Activated T-helper 2 cell treated with anti-CD3 and anti-CD28 coated beads, Interferon-gamma antibody, Interleukin-2, Interleukin-4, amounts not matched to agents 10 μg/mL and 5 μg/mL and 100 μg/mL, durations not matched to agents 14 hours and 24 hours and 36 hours (primary cell): ENCODE measurements at regions not wholly inside any gene's neighbourhood (a gene's known extent, or its start where the extent isn't known, plus 50 kb on each side); places are given as distances from the start of the nearest gene placed in this dataset.
A peak's percentile ranks its signal among the peaks of the same experiment; 100 is the strongest.

ENCODE experiments used
- DNase-seq: peaks from one replicate; pipeline ENCODE4 v3.0.0; 2021; ENCODE audit warnings: low spot score
- H3K27ac Mint-ChIP-seq: one replicate; pipeline ENCODE4 v1.8.0; 2021; ENCODE audit warnings: mixed read lengths
- H3K27me3 Mint-ChIP-seq: one replicate; pipeline ENCODE4 v1.8.0; 2021; ENCODE audit warnings: low read depth, mixed read lengths
- H3K36me3 Mint-ChIP-seq: one replicate; pipeline ENCODE4 v1.8.0; 2021; ENCODE audit warnings: low read depth, mixed read lengths
- H3K4me1 Mint-ChIP-seq: one replicate; pipeline ENCODE4 v1.8.0; 2021; ENCODE audit warnings: low read depth, mixed read lengths
- H3K4me3 Mint-ChIP-seq: one replicate; pipeline ENCODE4 v1.8.0; 2021; ENCODE audit warnings: low read depth, mild to moderate bottlenecking, moderate library complexity, mixed read lengths
- H3K9me3 Mint-ChIP-seq: one replicate; pipeline ENCODE4 v1.8.0; 2021; ENCODE audit warnings: mixed read lengths
- intact Hi-C: fragments of 100-400 bp; cut with micrococcal nuclease; formaldehyde crosslinking; loops from one replicate; pipeline ENCODE4 v1.15.1; 2023

GRCh38 chr11:123378096-123378495 lies 52.0 kb upstream of the GRAMD1B start:
- peaks cover 50% of the 10 kb centered on the region for H3K4me1 Mint-ChIP-seq

DNA sequence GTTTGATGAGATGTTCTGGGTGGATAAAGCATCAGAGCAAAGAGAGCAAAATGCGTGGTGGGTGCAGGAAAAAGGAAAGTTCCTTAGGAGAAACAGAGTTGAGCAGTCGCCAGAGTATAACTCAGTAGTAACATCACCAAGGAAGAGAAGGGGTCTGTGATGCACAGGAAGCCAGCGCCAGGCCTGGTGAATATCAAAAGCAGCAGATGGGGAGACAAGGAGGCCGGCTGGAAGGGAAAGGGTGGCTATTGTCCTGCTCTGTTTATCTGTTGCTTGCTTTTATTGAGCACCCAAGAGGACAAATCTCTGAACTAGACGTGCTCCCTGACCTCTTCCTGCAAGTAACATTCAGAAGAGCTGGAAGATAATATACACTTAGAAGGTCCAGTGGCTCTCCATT lies 52.7 kb upstream of the GRAMD1B start:
- no peaks in the 10 kb centered on the region for H3K9me3 Mint-ChIP-seq
- H3K4me1 Mint-ChIP-seq, result peaks cover 50% of the 10 kb centered on the region
- H3K36me3 Mint-ChIP-seq, result peaks cover 33% of the 10 kb centered on the region
- no peak overlapping the region for H3K27ac Mint-ChIP-seq
- intact Hi-C loops, result no loop called here
- H3K4me3 Mint-ChIP-seq, result no peak overlapping the region
- H3K27me3 Mint-ChIP-seq, result no peaks in the 10 kb centered on the region
- DNase-seq, result no peak

More at GRCh38 chr11:123378096-123378495, 52.0 kb upstream of the GRAMD1B start:
- intact Hi-C loops, result no loop called here
- Mint-ChIP-seq H3K4me3 (no peak overlapping the region), H3K27me3 (no peaks in the 10 kb centered on the region), H3K27ac (no peak overlapping the region), H3K36me3 (peaks cover 33% of the 10 kb centered on the region), H3K9me3 (no peaks in the 10 kb centered on the region)
- no peak for DNase-seq

GRCh38 chr11:123375832-123376231 lies 54.2 kb upstream of the GRAMD1B start:
- Mint-ChIP-seq H3K36me3 (peaks cover 37% of the 10 kb centered on the region), H3K9me3 (no peaks in the 10 kb centered on the region), H3K27ac (no peak overlapping the region), H3K27me3 (no peaks in the 10 kb centered on the region), H3K4me3 (no peak overlapping the region), H3K4me1 (peaks cover 41% of the 10 kb centered on the region)
- no peak for DNase-seq
- intact Hi-C loops, result no loop called here

GRCh38 chr11:123374622-123374968 lies 55.5 kb upstream of the GRAMD1B start:
- intact Hi-C loops, result no loop called here
- H3K27me3 Mint-ChIP-seq, result no peaks in the 10 kb centered on the region
- no peaks in the 10 kb centered on the region for H3K9me3 Mint-ChIP-seq
- H3K4me3 Mint-ChIP-seq, result no peak overlapping the region
- H3K27ac Mint-ChIP-seq, result no peak overlapping the region
- H3K4me1 Mint-ChIP-seq, result peaks cover 36% of the 10 kb centered on the region
- DNase-seq, result no peak
- peaks cover 36% of the 10 kb centered on the region for H3K36me3 Mint-ChIP-seq

DNA sequence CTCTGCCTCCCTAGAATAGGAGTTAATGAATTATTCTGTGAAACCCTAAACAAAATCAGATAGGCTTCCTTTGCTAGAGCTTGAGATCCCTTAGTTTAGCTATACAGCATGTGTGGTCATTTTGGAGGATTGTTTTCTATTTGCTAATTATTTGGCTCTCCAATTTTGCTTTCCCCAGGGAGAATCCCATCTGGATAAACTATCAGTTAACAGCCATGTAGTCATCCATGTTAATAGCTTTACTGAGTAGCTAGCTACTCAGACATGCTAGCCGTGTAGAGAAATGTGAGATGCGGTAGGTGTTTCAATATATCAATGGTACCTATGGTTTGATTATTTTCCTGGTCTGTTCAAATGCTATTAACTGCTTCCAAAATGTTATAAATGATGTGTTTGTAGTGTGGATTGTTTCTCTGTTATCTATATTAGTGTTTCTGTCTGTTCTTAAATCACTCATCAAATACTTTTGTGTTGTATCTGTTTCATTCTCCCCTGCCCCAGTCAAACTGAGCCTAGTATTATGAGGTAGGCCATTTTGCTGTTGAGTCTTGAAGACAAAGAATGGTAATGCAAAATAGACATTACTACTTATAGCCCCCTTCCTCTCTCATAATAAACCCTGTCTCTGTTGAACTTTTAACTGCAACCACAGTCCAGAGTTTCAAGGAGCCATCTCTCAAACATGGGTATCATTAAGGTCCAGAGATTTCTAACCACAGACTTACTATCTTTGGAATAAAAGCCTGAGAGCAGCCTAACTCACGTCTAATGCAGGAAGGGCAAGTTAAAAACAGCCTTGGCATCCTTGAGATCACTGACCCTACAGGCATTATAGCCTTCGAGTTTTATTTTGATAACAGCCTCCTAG lies 56.1 kb upstream of the GRAMD1B start:
- intact Hi-C loops, result no loop called here
- no peaks in the 10 kb centered on the region for H3K27me3 Mint-ChIP-seq
- peaks cover 36% of the 10 kb centered on the region for H3K36me3 Mint-ChIP-seq
- H3K9me3 Mint-ChIP-seq, result no peaks in the 10 kb centered on the region
- H3K27ac Mint-ChIP-seq, result peak overlapping the region; percentile 2
- no peak for DNase-seq
- no peak overlapping the region for H3K4me3 Mint-ChIP-seq
- H3K4me1 Mint-ChIP-seq, result peaks cover 36% of the 10 kb centered on the region

DNA sequence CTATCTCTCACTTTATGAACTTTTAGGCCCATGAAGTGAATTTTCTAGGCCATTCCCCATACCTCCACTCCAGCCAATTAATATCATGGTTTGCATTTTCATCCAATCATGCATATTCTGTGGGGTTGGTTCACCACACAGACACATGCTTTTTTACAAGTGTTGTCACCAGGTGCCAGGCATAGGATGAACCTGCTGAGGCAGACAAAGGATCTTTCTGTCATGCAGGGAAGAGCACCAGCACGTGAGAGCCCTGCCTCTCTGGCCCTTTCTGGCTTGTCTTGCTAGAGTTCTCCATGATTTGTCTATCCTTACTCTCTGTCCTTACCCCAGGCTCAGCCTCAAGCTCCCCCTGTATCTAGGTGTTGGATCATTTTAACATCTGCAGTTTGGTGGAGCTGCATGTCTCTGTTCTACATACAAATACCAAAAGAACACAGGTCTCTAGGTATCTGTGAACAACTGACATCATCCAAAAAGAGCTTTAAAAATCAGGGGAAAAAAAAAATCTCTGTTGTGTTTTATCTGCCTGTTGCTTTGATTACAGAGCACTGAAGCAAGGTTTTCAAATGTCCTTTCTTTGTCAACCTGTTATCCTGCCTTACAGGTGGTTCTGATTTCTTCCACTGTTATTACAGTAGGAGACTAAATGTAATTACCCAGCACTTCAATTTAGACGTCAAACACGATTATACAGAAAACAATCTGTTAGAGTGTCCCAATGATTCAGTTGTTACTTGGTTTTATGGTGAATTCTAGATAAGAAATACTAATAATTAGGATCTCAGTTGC lies 58.4 kb upstream of the GRAMD1B start:
- DNase-seq, result no peak
- intact Hi-C loops, result no loop called here

GRCh38 chr11:123366924-123367323 lies 63.1 kb upstream of the GRAMD1B start:
- intact Hi-C loops, result no loop called here
- no peaks in the 10 kb centered on the region for H3K27me3 Mint-ChIP-seq
- H3K9me3 Mint-ChIP-seq, result no peaks in the 10 kb centered on the region
- no peak for DNase-seq
- no peak overlapping the region for H3K4me3 Mint-ChIP-seq
- peaks cover 30% of the 10 kb centered on the region for H3K4me1 Mint-ChIP-seq
- H3K36me3 Mint-ChIP-seq, result peaks cover 35% of the 10 kb centered on the region
- no peak overlapping the region for H3K27ac Mint-ChIP-seq

More for the DNA sequence above, 58.4 kb upstream of the GRAMD1B start:
- no peaks in the 10 kb centered on the region for H3K9me3 Mint-ChIP-seq
- H3K4me3 Mint-ChIP-seq, result no peak overlapping the region
- H3K27ac Mint-ChIP-seq, result no peak overlapping the region
- no peaks in the 10 kb centered on the region for H3K27me3 Mint-ChIP-seq
- H3K36me3 Mint-ChIP-seq, result peaks cover 40% of the 10 kb centered on the region
- H3K4me1 Mint-ChIP-seq, result peaks cover 27% of the 10 kb centered on the region

- intact Hi-C loops, result no loop called here
- Mint-ChIP-seq H3K27ac (no peak overlapping the region), H3K36me3 (peaks cover 33% of the 10 kb centered on the region), H3K27me3 (no peaks in the 10 kb centered on the region), H3K4me3 (no peak overlapping the region), H3K4me1 (peaks cover 34% of the 10 kb centered on the region), H3K9me3 (no peaks in the 10 kb centered on the region)
- DNase-seq, result no peak
Observed at GRCh38 chr11:123365955-123366354, 64.1 kb upstream of the GRAMD1B start.

DNA sequence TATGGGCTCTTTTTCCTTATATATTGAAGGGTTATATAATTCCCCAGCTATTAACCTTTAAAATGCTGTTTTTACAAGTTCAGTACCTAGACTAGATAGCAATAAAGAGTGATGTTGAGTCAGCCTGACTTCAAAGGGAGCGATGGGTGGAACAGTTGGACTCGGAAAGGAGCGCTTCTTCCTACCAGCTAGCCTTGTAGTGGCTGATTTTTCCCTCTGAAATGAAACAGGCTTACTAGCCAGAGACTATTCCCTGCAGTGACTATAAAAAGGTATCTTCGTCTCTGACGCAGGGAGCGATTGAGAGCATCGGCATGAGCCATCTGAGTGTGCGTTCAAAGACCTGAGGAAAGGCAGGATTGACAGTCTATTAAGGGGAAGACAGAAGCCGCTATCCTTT lies 66.0 kb upstream of the GRAMD1B start:
- no peaks in the 10 kb centered on the region for H3K9me3 Mint-ChIP-seq
- H3K36me3 Mint-ChIP-seq, result peaks cover 31% of the 10 kb centered on the region
- no peaks in the 10 kb centered on the region for H3K27me3 Mint-ChIP-seq
- H3K4me3 Mint-ChIP-seq, result no peak overlapping the region
- H3K4me1 Mint-ChIP-seq, result peaks cover 37% of the 10 kb centered on the region
- H3K27ac Mint-ChIP-seq, result no peak overlapping the region
- no peak for DNase-seq
- intact Hi-C loops, result no loop called here

- H3K4me1 Mint-ChIP-seq, result peaks cover 39% of the 10 kb centered on the region
- peaks cover 26% of the 10 kb centered on the region for H3K36me3 Mint-ChIP-seq
- no peak for DNase-seq
- intact Hi-C loops, result loop anchor here (1.0 kb wide), 1 partner anchor 19 kb away; no protein-coding TSS in a partner anchor
- H3K27ac Mint-ChIP-seq, result peak overlapping the region; percentile 82
- H3K9me3 Mint-ChIP-seq, result no peaks in the 10 kb centered on the region
- no peaks in the 10 kb centered on the region for H3K27me3 Mint-ChIP-seq
- H3K4me3 Mint-ChIP-seq, result peak overlapping the region; percentile 37
Observed at GRCh38 chr11:123363556-123363955, 66.5 kb upstream of the GRAMD1B start.

GRCh38 chr11:123362941-123363340 lies 67.1 kb upstream of the GRAMD1B start:
- Mint-ChIP-seq H3K4me3 (peak overlapping the region; percentile 56), H3K27ac (peak overlapping the region; percentile 82), H3K36me3 (peaks cover 26% of the 10 kb centered on the region), H3K9me3 (no peaks in the 10 kb centered on the region), H3K27me3 (no peaks in the 10 kb centered on the region), H3K4me1 (peaks cover 41% of the 10 kb centered on the region)
- DNase-seq, result no peak
- intact Hi-C loops, result loop anchor here (1.0 kb wide), 1 partner anchor 19 kb away; no protein-coding TSS in a partner anchor

DNA sequence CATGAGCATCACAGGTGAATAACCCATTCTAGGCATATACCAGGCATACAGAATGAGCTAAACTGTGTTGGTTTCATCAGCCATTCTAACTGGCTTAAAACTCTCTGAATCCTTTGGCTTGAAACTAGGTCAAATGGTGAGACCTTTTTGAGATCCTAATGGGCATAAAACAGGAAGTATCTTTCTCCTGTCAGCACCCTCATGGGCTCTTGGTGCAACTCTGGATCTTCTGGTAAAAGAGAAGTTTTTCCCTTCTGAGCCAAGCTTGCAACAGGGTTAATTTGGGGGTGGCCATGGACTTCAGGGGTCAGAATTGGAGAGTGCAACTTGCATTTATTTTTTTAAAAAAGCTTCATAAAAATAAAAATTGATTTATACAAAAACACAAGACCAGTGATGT lies 67.9 kb upstream of the GRAMD1B start:
- peak overlapping the region; percentile 23 for H3K4me3 Mint-ChIP-seq
- peaks cover 48% of the 10 kb centered on the region for H3K4me1 Mint-ChIP-seq
- no peak overlapping the region for H3K27ac Mint-ChIP-seq
- no peak for DNase-seq
- peaks cover 20% of the 10 kb centered on the region for H3K36me3 Mint-ChIP-seq
- H3K9me3 Mint-ChIP-seq, result no peaks in the 10 kb centered on the region
- intact Hi-C loops, result no loop called here
- H3K27me3 Mint-ChIP-seq, result no peaks in the 10 kb centered on the region

DNA sequence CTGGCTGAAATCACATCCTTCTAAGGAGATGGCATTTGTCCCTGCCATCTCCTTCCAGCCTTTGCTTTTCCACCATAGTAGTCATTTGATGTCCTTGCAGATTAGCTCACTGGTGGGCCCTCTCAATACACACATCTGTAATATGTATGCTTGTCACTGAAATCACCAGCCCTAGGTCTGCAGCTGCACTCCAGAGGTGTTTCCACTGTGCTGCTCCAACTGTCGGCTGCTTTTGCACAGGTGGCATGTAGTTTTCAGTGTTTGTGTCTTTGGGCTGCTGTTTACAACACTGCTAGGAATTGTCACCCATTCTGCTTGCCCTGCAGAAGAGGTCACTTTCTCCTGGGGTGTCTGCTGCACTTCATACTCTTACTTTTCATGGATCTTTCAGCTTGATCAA lies 69.0 kb upstream of the GRAMD1B start:
- intact Hi-C loops, result no loop called here
- no peak for DNase-seq
- Mint-ChIP-seq H3K4me3 (peak overlapping the region; percentile 96), H3K27me3 (no peaks in the 10 kb centered on the region), H3K9me3 (no peaks in the 10 kb centered on the region), H3K4me1 (peaks cover 55% of the 10 kb centered on the region), H3K27ac (no peak overlapping the region), H3K36me3 (peaks cover 17% of the 10 kb centered on the region)
